NT2/D1 (cell line): ENCODE measurements at regions not wholly inside any gene's neighbourhood (a gene's known extent, or its start where the extent isn't known, plus 50 kb on each side); places are given as distances from the start of the nearest gene placed in this dataset.

Source experiments
- SUZ12 ChIP-seq: IDR thresholded peaks from 2 replicates; pipeline ENCODE4 v1.6.1; 2011; ENCODE audit not compliant: insufficient read length, insufficient read depth; ENCODE audit errors: extremely low read depth
- YY1 ChIP-seq: IDR thresholded peaks from 2 replicates; pipeline ENCODE4 v1.6.1; 2011; ENCODE audit not compliant: insufficient read length, insufficient read depth
- ZNF274 ChIP-seq: IDR thresholded peaks from 2 replicates; pipeline ENCODE4 v1.6.1; 2011; ENCODE audit warnings: mild to moderate bottlenecking, low read depth, low read length

DNA sequence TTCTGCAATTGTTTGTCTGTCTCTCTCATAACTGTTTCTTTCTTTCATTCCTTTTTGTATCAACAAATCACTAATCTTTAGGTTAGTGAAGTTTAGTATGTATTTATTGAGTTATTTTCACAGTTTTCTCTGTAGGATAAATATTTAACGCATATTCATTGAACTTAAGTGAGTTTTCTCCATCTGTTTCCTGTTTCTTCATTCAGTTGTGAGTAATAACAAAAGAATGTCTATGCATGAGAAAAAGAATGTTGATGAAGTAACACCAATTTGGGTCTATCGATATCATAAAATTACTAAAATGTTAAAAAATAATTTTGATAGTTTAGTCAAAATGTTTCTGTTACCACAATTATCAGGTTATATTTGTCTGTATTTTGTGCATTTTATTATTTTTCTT is 948.0 kb downstream of the DSC3 start:
- no peak for TF ChIP-seq YY1
- no peak for TF ChIP-seq SUZ12
- TF ChIP-seq ZNF274 = no peak
